ENCODE measurements at regions not wholly inside any gene's neighbourhood (a gene's known extent, or its start where the extent isn't known, plus 50 kb on each side); places are given as distances from the start of the nearest gene placed in this dataset.

- TF ChIP-seq CTCF (IDR thresholded peaks at IDR 0.05; ENCODE audit: insufficient read depth, low read length, poor library complexity, severe bottlenecking) = no peak
- DNase-seq (ENCODE audit: low read depth) = no peak
- no peaks in the 10 kb centered on the region for H3K36me3 ChIP-seq (ENCODE audit: control insufficient read depth, insufficient read depth, low read length)
- H3K4me3 ChIP-seq (ENCODE audit: low read depth, low read length) = no peak overlapping the region
- no peaks in the 10 kb centered on the region for H3K27me3 ChIP-seq (ENCODE audit: control insufficient read depth, insufficient read depth, low read length)
Measured at GRCh38 chr17:55588446-55589242, 77.4 kb upstream of the SMIM36 start.

GRCh38 chr17:55587608-55588139 lies 76.4 kb upstream of the SMIM36 start:
- no peaks in the 10 kb centered on the region for H3K27me3 ChIP-seq (ENCODE audit: control insufficient read depth, insufficient read depth, low read length)
- no peak for TF ChIP-seq CTCF (IDR thresholded peaks at IDR 0.05; ENCODE audit: insufficient read depth, low read length, poor library complexity, severe bottlenecking)
- DNase-seq (ENCODE audit: low read depth) = no peak
- no peaks in the 10 kb centered on the region for H3K36me3 ChIP-seq (ENCODE audit: control insufficient read depth, insufficient read depth, low read length)
- no peak overlapping the region for H3K4me3 ChIP-seq (ENCODE audit: low read depth, low read length)

GRCh38 chr17:55585629-55586028 lies 74.4 kb upstream of the SMIM36 start:
- Histone ChIP-seq H3K36me3 (ENCODE audit: control insufficient read depth, insufficient read depth, low read length) (no peaks in the 10 kb centered on the region), H3K27me3 (ENCODE audit: control insufficient read depth, insufficient read depth, low read length) (no peaks in the 10 kb centered on the region), H3K4me3 (ENCODE audit: low read depth, low read length) (no peak overlapping the region)
- no peak for TF ChIP-seq CTCF (IDR thresholded peaks at IDR 0.05; ENCODE audit: insufficient read depth, low read length, poor library complexity, severe bottlenecking)
- no peak for DNase-seq (ENCODE audit: low read depth)

GRCh38 chr17:55584861-55585260 lies 73.6 kb upstream of the SMIM36 start:
- Histone ChIP-seq H3K4me3 (ENCODE audit: low read depth, low read length) (no peak overlapping the region), H3K27me3 (ENCODE audit: control insufficient read depth, insufficient read depth, low read length) (no peaks in the 10 kb centered on the region), H3K36me3 (ENCODE audit: control insufficient read depth, insufficient read depth, low read length) (no peaks in the 10 kb centered on the region)
- DNase-seq (ENCODE audit: low read depth) = no peak
- TF ChIP-seq CTCF (IDR thresholded peaks at IDR 0.05; ENCODE audit: insufficient read depth, low read length, poor library complexity, severe bottlenecking) = no peak

GRCh38 chr17:55584055-55584685 lies 72.9 kb upstream of the SMIM36 start:
- Histone ChIP-seq H3K36me3 (ENCODE audit: control insufficient read depth, insufficient read depth, low read length) (no peaks in the 10 kb centered on the region), H3K27me3 (ENCODE audit: control insufficient read depth, insufficient read depth, low read length) (no peaks in the 10 kb centered on the region), H3K4me3 (ENCODE audit: low read depth, low read length) (no peak overlapping the region)
- DNase-seq (ENCODE audit: low read depth) = no peak
- TF ChIP-seq CTCF (IDR thresholded peaks at IDR 0.05; ENCODE audit: insufficient read depth, low read length, poor library complexity, severe bottlenecking) = no peak
